Stimulated activated CD8-positive, alpha-beta memory T cell treated with anti-CD3 and anti-CD28 coated beads, Interleukin-12 subunit alpha, Interleukin-12 subunit beta, amount 100 ng/mL, for 1 hour (primary cell): ENCODE measurements at regions not wholly inside any gene's neighbourhood (a gene's known extent, or its start where the extent isn't known, plus 50 kb on each side); places are given as distances from the start of the nearest gene placed in this dataset.
"Not testable (repeated sequence)": the region's sequence is repeated elsewhere in the genome, so short reads cannot be mapped to it uniquely, and the experiment has no call there.

Experiments
- DNase-seq: peaks from one replicate; pipeline ENCODE4 v3.0.0-alpha.2; 2020; ENCODE audit warnings: low read depth

GRCh38 chr12:24668563-24668962, 280.3 kb downstream of the BCAT1 start:
- DNase-seq = no peak

- DNase-seq = no peak
Measured at GRCh38 chr12:24664161-24664880, 284.6 kb downstream of the BCAT1 start.

GRCh38 chr12:24661657-24662096, 287.2 kb downstream of the BCAT1 start:
- no peak for DNase-seq

- no peak for DNase-seq
Measured at GRCh38 chr12:24659016-24659415, 289.9 kb downstream of the BCAT1 start.

GRCh38 chr12:24654344-24654743, 294.6 kb downstream of the BCAT1 start:
- DNase-seq = not testable (repeated sequence)

GRCh38 chr12:24649634-24650033, 299.3 kb downstream of the BCAT1 start:
- no peak for DNase-seq

- DNase-seq = no peak
Measured at GRCh38 chr12:24649209-24649608, 299.7 kb downstream of the BCAT1 start.

- DNase-seq = no peak
Measured at GRCh38 chr12:24645254-24645653, 303.6 kb downstream of the BCAT1 start.

GRCh38 chr12:24643120-24644119, 305.5 kb downstream of the BCAT1 start:
- DNase-seq = no peak

GRCh38 chr12:24639641-24640040, 309.3 kb downstream of the BCAT1 start:
- no peak for DNase-seq

GRCh38 chr12:24632466-24632865, 316.4 kb downstream of the BCAT1 start:
- no peak for DNase-seq

GRCh38 chr12:24631676-24632426, 317.1 kb downstream of the BCAT1 start:
- no peak for DNase-seq

- no peak for DNase-seq
Measured at GRCh38 chr12:24630856-24631255, 318.0 kb downstream of the BCAT1 start.

- no peak for DNase-seq
Measured at GRCh38 chr12:24630446-24630845, 318.5 kb downstream of the BCAT1 start.

GRCh38 chr12:24625103-24625502, 323.8 kb downstream of the BCAT1 start:
- no peak for DNase-seq

GRCh38 chr12:24619954-24620353, 328.9 kb downstream of the BCAT1 start:
- DNase-seq = not testable (repeated sequence)

- DNase-seq = no peak
Measured at GRCh38 chr12:24617471-24617870, 331.4 kb downstream of the BCAT1 start.

GRCh38 chr12:24615967-24616411, 332.9 kb downstream of the BCAT1 start:
- DNase-seq = no peak

GRCh38 chr12:24608637-24609285, 340.1 kb downstream of the BCAT1 start:
- DNase-seq = no peak

- no peak for DNase-seq
Measured at GRCh38 chr12:24608108-24608507, 340.8 kb downstream of the BCAT1 start.

- no peak for DNase-seq
Measured at GRCh38 chr12:24605916-24606315, 343.0 kb downstream of the BCAT1 start.

GRCh38 chr12:24605466-24605865, 343.4 kb downstream of the BCAT1 start:
- no peak for DNase-seq
